GM19397 (cell line): ENCODE measurements at regions not wholly inside any gene's neighbourhood (a gene's known extent, or its start where the extent isn't known, plus 50 kb on each side); places are given as distances from the start of the nearest gene placed in this dataset.

Experiments
- ATAC-seq: cut with Tn5 transposase; IDR thresholded peaks from one replicate; pipeline ENCODE4 v1.9.1; 2021; ENCODE audit warnings: mild to moderate bottlenecking, moderate library complexity; ENCODE audit not compliant: unreplicated experiment

- no peak for ATAC-seq
These were observed 83.5 kb downstream of the TBX22 start for GRCh38 chrX:80098038-80098437.

GRCh38 chrX:80120335-80120734, 105.8 kb downstream of the TBX22 start:
- ATAC-seq, result no peak

- no peak for ATAC-seq
These were observed 124.4 kb downstream of the TBX22 start for GRCh38 chrX:80138938-80139337.

GRCh38 chrX:80139564-80139963, 125.0 kb downstream of the TBX22 start:
- ATAC-seq, result no peak

- no peak for ATAC-seq
These were observed 156.0 kb downstream of the TBX22 start for GRCh38 chrX:80170581-80170980.

- ATAC-seq, result no peak
These were observed 158.7 kb downstream of the TBX22 start for GRCh38 chrX:80173261-80173660.

GRCh38 chrX:80174925-80175574, 160.5 kb downstream of the TBX22 start:
- ATAC-seq, result no peak

GRCh38 chrX:80181079-80181478, 166.5 kb downstream of the TBX22 start:
- no peak for ATAC-seq

- ATAC-seq, result no peak
These were observed 170.3 kb downstream of the TBX22 start for GRCh38 chrX:80184854-80185253.

- ATAC-seq, result no peak
These were observed 192.1 kb downstream of the TBX22 start for GRCh38 chrX:80206647-80207046.

- ATAC-seq, result no peak
These were observed 192.8 kb downstream of the TBX22 start for GRCh38 chrX:80207327-80207726.

GRCh38 chrX:80216086-80216485, 201.5 kb downstream of the TBX22 start:
- no peak for ATAC-seq

GRCh38 chrX:80223982-80224579, 196.2 kb upstream of the TENT5D start:
- no peak for ATAC-seq

GRCh38 chrX:80229626-80230025, 190.6 kb upstream of the TENT5D start:
- no peak for ATAC-seq

- no peak for ATAC-seq
These were observed 183.2 kb upstream of the TENT5D start for GRCh38 chrX:80237072-80237471.

GRCh38 chrX:80246271-80246670, 174.0 kb upstream of the TENT5D start:
- no peak for ATAC-seq

GRCh38 chrX:80266287-80266686, 154.0 kb upstream of the TENT5D start:
- ATAC-seq, result no peak

GRCh38 chrX:80266979-80267378, 153.3 kb upstream of the TENT5D start:
- no peak for ATAC-seq

GRCh38 chrX:80267790-80268189, 152.5 kb upstream of the TENT5D start:
- ATAC-seq, result no peak

- no peak for ATAC-seq
These were observed 137.7 kb upstream of the TENT5D start for GRCh38 chrX:80282535-80282934.

- no peak for ATAC-seq
These were observed 135.0 kb upstream of the TENT5D start for GRCh38 chrX:80285131-80285773.

GRCh38 chrX:80290834-80291233, 129.4 kb upstream of the TENT5D start:
- ATAC-seq, result no peak
